Left renal pelvis (tissue), 4 donors: ENCODE measurements at regions not wholly inside any gene's neighbourhood (a gene's known extent, or its start where the extent isn't known, plus 50 kb on each side); places are given as distances from the start of the nearest gene placed in this dataset.

ENCODE experiments used
- DNase-seq, 4 donors: peaks; one replicate each; pipeline ENCODE4 v3.0.0-alpha.2; 2013; ENCODE audit warnings: low read depth in 4 of 4, low spot score in 3 of 4

- DNase-seq = no peak
Observed at GRCh38 chr2:120947327-120947726, 211.7 kb downstream of the GLI2 start.

GRCh38 chr2:120947982-120948661 is 212.5 kb downstream of the GLI2 start:
- no peak for DNase-seq

GRCh38 chr2:120948662-120949011 is 213.0 kb downstream of the GLI2 start:
- DNase-seq = no peak

GRCh38 chr2:120949027-120949956 is 213.6 kb downstream of the GLI2 start:
- DNase-seq = no peak

- no peak for DNase-seq
Observed at GRCh38 chr2:120949957-120950590, 214.4 kb downstream of the GLI2 start.

GRCh38 chr2:120951693-120952092 is 216.0 kb downstream of the GLI2 start:
- no peak for DNase-seq

- DNase-seq = no peak
Observed at GRCh38 chr2:120952318-120952717, 216.7 kb downstream of the GLI2 start.

GRCh38 chr2:120953066-120953756 is 217.5 kb downstream of the GLI2 start:
- DNase-seq = no peak

GRCh38 chr2:120953843-120954584 is 218.3 kb downstream of the GLI2 start:
- no peak for DNase-seq

GRCh38 chr2:120954939-120955338 is 219.3 kb downstream of the GLI2 start:
- DNase-seq = no peak

GRCh38 chr2:120955427-120955826 is 219.8 kb downstream of the GLI2 start:
- no peak for DNase-seq

GRCh38 chr2:120956486-120957156 is 221.0 kb downstream of the GLI2 start:
- no peak for DNase-seq

GRCh38 chr2:120957905-120958304 is 222.2 kb downstream of the GLI2 start:
- DNase-seq = no peak

- no peak for DNase-seq
Observed at GRCh38 chr2:120958623-120959366, 223.1 kb downstream of the GLI2 start.

- DNase-seq = no peak
Observed at GRCh38 chr2:120959426-120959825, 223.8 kb downstream of the GLI2 start.

GRCh38 chr2:120960770-120961366 is 225.2 kb downstream of the GLI2 start:
- no peak for DNase-seq

- DNase-seq = no peak
Observed at GRCh38 chr2:120961396-120961795, 225.7 kb downstream of the GLI2 start.

GRCh38 chr2:120963997-120964705 is 228.5 kb downstream of the GLI2 start:
- DNase-seq = no peak
